H1 (cell line): ENCODE measurements at regions not wholly inside any gene's neighbourhood (a gene's known extent, or its start where the extent isn't known, plus 50 kb on each side); places are given as distances from the start of the nearest gene placed in this dataset.

Experiments
- EP300 ChIP-seq, 2 experiments: IDR thresholded peaks; 1 replicate in 1 of 2; 2 replicates in 1 of 2; pipeline ENCODE4 v1.6.1; 2011 to 2012; ENCODE audit warnings: low read depth in 2 of 2, low read length in 2 of 2, mild to moderate bottlenecking in 2 of 2, borderline replicate concordance in 1 of 2, inconsistent platforms in 1 of 2, moderate library complexity in 1 of 2
- EZH2 ChIP-seq: fragments of 200-600 bp; sonication (generic); IDR thresholded peaks from 2 replicates; pipeline ENCODE4 v1.7.1; 2012; ENCODE audit warnings: low read depth, mild to moderate bottlenecking, moderate library complexity, low read length, inconsistent platforms; ENCODE audit not compliant: severe bottlenecking
- GABPA ChIP-seq: IDR thresholded peaks from 2 replicates; pipeline ENCODE4 v1.6.1; 2011; ENCODE audit warnings: mild to moderate bottlenecking, low read length, moderate library complexity, borderline replicate concordance; ENCODE audit not compliant: insufficient read depth
- GTF2F1 ChIP-seq: IDR thresholded peaks from 2 replicates; pipeline ENCODE4 v1.6.1; 2012; ENCODE audit warnings: low read depth, low read length, improper control_type of control experiment, borderline replicate concordance
- NRF1 ChIP-seq: IDR thresholded peaks from 2 replicates; pipeline ENCODE4 v1.6.1; 2011; ENCODE audit warnings: mild to moderate bottlenecking, low read depth, low read length, improper control_type of control experiment
- POLR2A ChIP-seq, 2 experiments: IDR thresholded peaks; 1 replicate in 1 of 2; 2 replicates in 1 of 2; pipeline ENCODE4 v1.6.1; 2011; ENCODE audit warnings: low read depth in 2 of 2, low read length in 2 of 2, mild to moderate bottlenecking in 2 of 2; ENCODE audit errors: control extremely low read depth in 1 of 2
- RNF2 ChIP-seq: fragments of 200-900, 300-1000 bp; sonication (generic); IDR thresholded peaks from 2 replicates; pipeline ENCODE4 v1.7.1; 2016; ENCODE audit warnings: borderline replicate concordance, low read depth, mild to moderate bottlenecking, antibody characterized with exemption, low read length; ENCODE audit not compliant: poor library complexity, severe bottlenecking; ENCODE audit errors: missing control alignments
- SIN3A ChIP-seq, 2 experiments: IDR thresholded peaks in 1 of 2; conservative IDR thresholded peaks in 1 of 2; 2 replicates each; pipeline ENCODE4 v1.6.1; 2011 to 2012; ENCODE audit warnings: low read length in 2 of 2, improper control_type of control experiment in 1 of 2, low read depth in 1 of 2, mild to moderate bottlenecking in 1 of 2
- SIRT6 ChIP-seq: IDR thresholded peaks from one replicate; pipeline ENCODE4 v1.7.1; 2012; ENCODE audit warnings: low read length, inconsistent platforms
- YY1 ChIP-seq: IDR thresholded peaks from 2 replicates; pipeline ENCODE4 v1.6.1; 2011; ENCODE audit warnings: low read depth, mild to moderate bottlenecking, low read length
- TF ChIP-seq, protein P1 (sequence below), 3 experiments: IDR thresholded peaks; 1 replicate in 2 of 3; 2 replicates in 1 of 3; pipeline versions ENCODE4 v1.5.1 to v1.6.1; 2011; ENCODE audit warnings: low read length in 3 of 3, mild to moderate bottlenecking in 3 of 3, inconsistent platforms in 2 of 3, low read depth in 1 of 3, moderate library complexity in 1 of 3; ENCODE audit not compliant: insufficient read depth in 1 of 3; ENCODE audit errors: control extremely low read depth in 1 of 3

DNA sequence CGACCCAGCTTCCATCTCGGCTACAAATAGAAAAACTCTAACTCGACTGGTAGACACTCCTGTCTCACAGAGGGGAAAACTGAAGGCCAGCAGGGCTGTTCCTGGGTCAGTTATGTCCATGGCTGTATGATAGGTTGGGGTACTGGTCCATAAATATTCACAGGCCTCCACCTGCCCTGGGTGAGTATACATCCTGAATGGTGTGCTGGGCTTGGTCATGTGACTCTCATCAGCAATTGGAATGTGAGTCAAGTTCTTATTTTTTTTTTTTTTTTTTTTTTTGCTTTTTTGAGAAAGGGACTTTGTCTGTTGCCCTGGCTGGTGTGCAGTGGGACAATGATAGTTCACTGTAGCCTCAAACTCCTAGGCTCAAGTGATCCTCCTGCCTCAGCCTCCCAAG lies 58.3 kb upstream of the NEK6 start:
- no peak for TF ChIP-seq EZH2
- TF ChIP-seq, protein P1, sequence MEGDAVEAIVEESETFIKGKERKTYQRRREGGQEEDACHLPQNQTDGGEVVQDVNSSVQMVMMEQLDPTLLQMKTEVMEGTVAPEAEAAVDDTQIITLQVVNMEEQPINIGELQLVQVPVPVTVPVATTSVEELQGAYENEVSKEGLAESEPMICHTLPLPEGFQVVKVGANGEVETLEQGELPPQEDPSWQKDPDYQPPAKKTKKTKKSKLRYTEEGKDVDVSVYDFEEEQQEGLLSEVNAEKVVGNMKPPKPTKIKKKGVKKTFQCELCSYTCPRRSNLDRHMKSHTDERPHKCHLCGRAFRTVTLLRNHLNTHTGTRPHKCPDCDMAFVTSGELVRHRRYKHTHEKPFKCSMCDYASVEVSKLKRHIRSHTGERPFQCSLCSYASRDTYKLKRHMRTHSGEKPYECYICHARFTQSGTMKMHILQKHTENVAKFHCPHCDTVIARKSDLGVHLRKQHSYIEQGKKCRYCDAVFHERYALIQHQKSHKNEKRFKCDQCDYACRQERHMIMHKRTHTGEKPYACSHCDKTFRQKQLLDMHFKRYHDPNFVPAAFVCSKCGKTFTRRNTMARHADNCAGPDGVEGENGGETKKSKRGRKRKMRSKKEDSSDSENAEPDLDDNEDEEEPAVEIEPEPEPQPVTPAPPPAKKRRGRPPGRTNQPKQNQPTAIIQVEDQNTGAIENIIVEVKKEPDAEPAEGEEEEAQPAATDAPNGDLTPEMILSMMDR (IDR thresholded peaks at IDR 0.05; ENCODE audit: control extremely low read depth in 1 of 3, insufficient read depth in 1 of 3, low read depth in 1 of 3, low read length in 3 of 3) = no peak
- TF ChIP-seq GABPA = no peak
- TF ChIP-seq POLR2A (IDR thresholded peaks at IDR 0.05; ENCODE audit: control extremely low read depth in 1 of 2, low read depth in 2 of 2, low read length in 2 of 2) = no peak
- TF ChIP-seq YY1 = no peak
- no peak for TF ChIP-seq GTF2F1
- TF ChIP-seq EP300 (IDR thresholded peaks at IDR 0.05; ENCODE audit: borderline replicate concordance in 1 of 2, low read depth in 2 of 2, low read length in 2 of 2) = no peak
- no peak for TF ChIP-seq SIRT6
- no peak for TF ChIP-seq RNF2
- no peak for TF ChIP-seq NRF1
- TF ChIP-seq SIN3A (conservative IDR thresholded peaks at IDR 0.05 in 1 of 2, IDR thresholded peaks at IDR 0.05 in 1 of 2; ENCODE audit: low read depth in 1 of 2, low read length in 2 of 2) = no peak
